Gastroesophageal sphincter (tissue), 3 donors: ENCODE measurements at regions not wholly inside any gene's neighbourhood (a gene's known extent, or its start where the extent isn't known, plus 50 kb on each side); places are given as distances from the start of the nearest gene placed in this dataset.

Experiments used
- EP300 ChIP-seq: sonication (generic); formaldehyde crosslinking; IDR thresholded peaks from one replicate; pipeline ENCODE4 v1.6.1; 2017; ENCODE audit warnings: antibody characterized with exemption, mild to moderate bottlenecking
- POLR2A ChIP-seq, 2 donors: fragments of 450-650 bp; IDR thresholded peaks; one replicate each; pipeline ENCODE4 v1.6.1; 2017; ENCODE audit warnings: antibody characterized with exemption in 2 of 2, mild to moderate bottlenecking in 2 of 2, moderate library complexity in 1 of 2
- TF ChIP-seq, protein P1 (sequence below), 4 experiments: fragments of 200-600 bp in 2 of 4; fragments of 450-650 bp in 2 of 4; sonication (generic) in 1 of 4; IDR thresholded peaks; one replicate each; pipeline ENCODE4 v1.5.1; 2017 to 2019; ENCODE audit warnings: antibody characterized with exemption in 4 of 4, mild to moderate bottlenecking in 2 of 4, moderate library complexity in 2 of 4

DNA sequence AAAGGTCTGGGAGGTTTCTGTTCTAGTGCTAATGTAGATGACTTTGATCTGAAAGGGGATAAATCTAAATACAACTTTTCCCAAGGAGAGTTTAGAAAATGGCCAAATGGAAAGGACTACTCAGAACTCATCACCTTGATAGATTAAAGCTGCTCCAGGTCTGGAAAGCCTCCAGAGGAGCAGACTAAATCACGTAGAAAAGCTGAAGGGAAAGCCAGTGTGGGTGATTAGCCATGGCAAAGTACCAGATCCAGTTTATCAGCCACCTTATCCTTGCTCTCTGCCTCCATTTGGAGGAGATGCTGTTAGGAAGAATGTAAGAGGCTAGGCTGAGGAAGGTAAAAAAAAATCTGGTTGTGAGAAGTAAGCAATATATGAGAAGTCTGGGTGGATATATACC, 120.7 kb upstream of the RAI14 start:
- TF ChIP-seq POLR2A (IDR thresholded peaks at IDR 0.05) (no peak), EP300 (no peak)
- TF ChIP-seq, protein P1, sequence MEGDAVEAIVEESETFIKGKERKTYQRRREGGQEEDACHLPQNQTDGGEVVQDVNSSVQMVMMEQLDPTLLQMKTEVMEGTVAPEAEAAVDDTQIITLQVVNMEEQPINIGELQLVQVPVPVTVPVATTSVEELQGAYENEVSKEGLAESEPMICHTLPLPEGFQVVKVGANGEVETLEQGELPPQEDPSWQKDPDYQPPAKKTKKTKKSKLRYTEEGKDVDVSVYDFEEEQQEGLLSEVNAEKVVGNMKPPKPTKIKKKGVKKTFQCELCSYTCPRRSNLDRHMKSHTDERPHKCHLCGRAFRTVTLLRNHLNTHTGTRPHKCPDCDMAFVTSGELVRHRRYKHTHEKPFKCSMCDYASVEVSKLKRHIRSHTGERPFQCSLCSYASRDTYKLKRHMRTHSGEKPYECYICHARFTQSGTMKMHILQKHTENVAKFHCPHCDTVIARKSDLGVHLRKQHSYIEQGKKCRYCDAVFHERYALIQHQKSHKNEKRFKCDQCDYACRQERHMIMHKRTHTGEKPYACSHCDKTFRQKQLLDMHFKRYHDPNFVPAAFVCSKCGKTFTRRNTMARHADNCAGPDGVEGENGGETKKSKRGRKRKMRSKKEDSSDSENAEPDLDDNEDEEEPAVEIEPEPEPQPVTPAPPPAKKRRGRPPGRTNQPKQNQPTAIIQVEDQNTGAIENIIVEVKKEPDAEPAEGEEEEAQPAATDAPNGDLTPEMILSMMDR (IDR thresholded peaks at IDR 0.05) = no peak
